GM12878 (cell line): ENCODE measurements at regions not wholly inside any gene's neighbourhood (a gene's known extent, or its start where the extent isn't known, plus 50 kb on each side); places are given as distances from the start of the nearest gene placed in this dataset.

Source experiments
- ATAC-seq: fragments of 200-7000 bp; cut with Tn5 transposase; 3 replicates; pipeline ENCODE4 v1.9.1; 2020; ENCODE audit warnings: mild to moderate bottlenecking, moderate library complexity
- BruUV-seq: library from RNA; stranded (reverse); fragments of 400-500 nt; replicated peaks from 2 replicates; lab custom pipeline; 2021; lab: Mats Ljungman, UMichigan
- CTCF ChIA-PET: fragments of 300-600 bp; sonication (Branson Sonifier 250); formaldehyde crosslinking; extraction: SDS; loops from one replicate; lab custom pipeline; 2021; ENCODE audit warnings: inconsistent platforms; lab: Yijun Ruan, JAX
- POLR2A ChIA-PET: fragments of 350-600 bp; formaldehyde crosslinking; extraction: SDS; loops from one replicate; lab custom pipeline; 2021; ENCODE audit warnings: inconsistent platforms; lab: Charles Lee
- RAD21 ChIA-PET: fragments of 300-600 bp; sonication (Branson Sonifier 250); formaldehyde crosslinking; loops from one replicate; lab custom pipeline; 2023; ENCODE audit warnings: antibody characterized with exemption; ENCODE audit not compliant: unreplicated experiment; lab: Charles Lee
- SMC1A ChIA-PET: fragments of 300-600 bp; sonication (Branson Sonifier 250); formaldehyde crosslinking; loops from one replicate; lab custom pipeline; 2023; ENCODE audit not compliant: unreplicated experiment, uncharacterized antibody; lab: Charles Lee
- DNase-seq: peaks from one replicate; pipeline ENCODE4 v3.0.0-alpha.2; 2011; ENCODE audit warnings: low read depth, low spot score
- FAIRE-seq: peaks from 3 replicates; lab custom pipeline; 2011; peaks lifted over from hg19 to GRCh38; lab: Jason Lieb, UNC
- H2AFZ ChIP-seq: 2 replicates; pipeline ENCODE4 v1.6.0; 2011; ENCODE audit warnings: low read depth, low read length, control low read depth; ENCODE audit not compliant: control insufficient read depth
- H3K27ac ChIP-seq: 2 replicates; pipeline ENCODE4 v1.5.1; 2011; ENCODE audit warnings: control low read depth; ENCODE audit not compliant: control insufficient read depth, insufficient read depth
- H3K27me3 ChIP-seq, 2 experiments: replicated peaks in 1 of 2; 2 replicates each; pipeline versions ENCODE4 v1.6.0 to v1.6.1; 2011; ENCODE audit warnings: low read length in 1 of 2; ENCODE audit not compliant: control insufficient read depth in 2 of 2, insufficient read depth in 2 of 2
- H3K36me3 ChIP-seq, 2 experiments: 2 replicates each; pipeline ENCODE4 v1.5.1; 2011; ENCODE audit warnings: low read length in 1 of 2; ENCODE audit not compliant: control insufficient read depth in 2 of 2, insufficient read depth in 2 of 2
- H3K4me1 ChIP-seq: 2 replicates; pipeline ENCODE4 v1.6.1; 2011; ENCODE audit warnings: mild to moderate bottlenecking, low read length, moderate library complexity, mixed read lengths; ENCODE audit not compliant: control insufficient read depth, insufficient read depth
- H3K4me2 ChIP-seq: 2 replicates; pipeline ENCODE4 v1.6.0; 2011; ENCODE audit warnings: control low read depth; ENCODE audit not compliant: control insufficient read depth, insufficient read depth
- H3K4me3 ChIP-seq: fragments of 200-600 bp; sonication (generic); 2 replicates; pipeline ENCODE4 v1.5.1; 2016
- H3K79me2 ChIP-seq: 2 replicates; pipeline ENCODE4 v1.6.0; 2011; ENCODE audit warnings: low read length; ENCODE audit not compliant: control insufficient read depth, insufficient read depth
- H3K9ac ChIP-seq: 2 replicates; pipeline ENCODE4 v1.8.0; 2011; ENCODE audit warnings: low read length, control low read depth, mixed read lengths; ENCODE audit not compliant: control insufficient read depth, insufficient read depth
- H3K9me3 ChIP-seq: replicated peaks from 3 replicates; pipeline ENCODE4 v1.5.1; 2011; ENCODE audit warnings: mild to moderate bottlenecking, low read length; ENCODE audit not compliant: control insufficient read depth, insufficient read depth
- H4K20me1 ChIP-seq: 2 replicates; pipeline ENCODE4 v1.6.0; 2011; ENCODE audit not compliant: control insufficient read depth, insufficient read depth
- EP300 ChIP-seq, 2 experiments: fragments of 150-350 bp in 1 of 2; IDR thresholded peaks; 2 replicates each; pipeline ENCODE4 v1.6.1; 2011 to 2012; ENCODE audit warnings: low read depth in 2 of 2, low read length in 2 of 2, borderline replicate concordance in 1 of 2, improper control_type of control experiment in 1 of 2, inconsistent platforms in 1 of 2; ENCODE audit not compliant: control insufficient read depth in 1 of 2
- ESRRA ChIP-seq: IDR thresholded peaks from 2 replicates; pipeline ENCODE4 v1.6.1; 2012; ENCODE audit warnings: mild to moderate bottlenecking, low read length, improper control_type of control experiment
- EZH2 ChIP-seq: IDR thresholded peaks from 2 replicates; pipeline ENCODE4 v1.6.1; 2012; ENCODE audit warnings: low read depth, mild to moderate bottlenecking, control low read depth, inconsistent platforms, low read length, borderline replicate concordance; ENCODE audit not compliant: control insufficient read depth
- GATAD2B ChIP-seq: fragments of 450-650 bp; conservative IDR thresholded peaks from 2 replicates; pipeline ENCODE4 v1.6.1; 2017; ENCODE audit warnings: low read depth, mild to moderate bottlenecking, moderate library complexity
- KDM1A ChIP-seq: fragments of 200-600 bp; sonication (generic); IDR thresholded peaks from 2 replicates; pipeline ENCODE4 v1.6.1; 2016; ENCODE audit warnings: borderline replicate concordance
- NRF1 ChIP-seq: conservative IDR thresholded peaks from 2 replicates; pipeline ENCODE4 v1.6.1; 2011; ENCODE audit warnings: mild to moderate bottlenecking, low read depth, low read length, improper control_type of control experiment
- whole genome bisulfite sequencing: methylation state at CpG from one replicate; pipeline ENCODE4 v1.1.6; 2016; ENCODE audit warnings: low lambda C conversion rate; ENCODE audit not compliant: insufficient replicate concordance, insufficient coverage; ENCODE audit errors: missing lambda C conversion rate; 5-methylcytosine and 5-hydroxymethylcytosine counted together
- in situ Hi-C: fragments of 300-500 bp; cut with MboI; formaldehyde crosslinking; loops from 9 replicates; pipeline ENCODE4 v1.14.3; 2018; ENCODE audit warnings: mixed read lengths
- intact Hi-C: fragments of 100-400 bp; cut with micrococcal nuclease; formaldehyde crosslinking; loops from one replicate; pipeline ENCODE4 v1.14.2; 2022; ENCODE audit not compliant: unreplicated experiment
- TF ChIP-seq, protein P1 (sequence below), 3 experiments: IDR thresholded peaks in 2 of 3; conservative IDR thresholded peaks in 1 of 3; 2 replicates each; pipeline ENCODE4 v1.5.1; 2011; ENCODE audit warnings: low read depth in 3 of 3, low read length in 3 of 3, mild to moderate bottlenecking in 3 of 3, control low read depth in 2 of 3, moderate library complexity in 2 of 3, inconsistent platforms in 1 of 3, mixed read lengths in 1 of 3; ENCODE audit not compliant: control insufficient read depth in 2 of 3, insufficient read depth in 1 of 3; ENCODE audit errors: extremely low read depth in 1 of 3
- TF ChIP-seq, protein P2 (sequence below): IDR thresholded peaks from 2 replicates; pipeline ENCODE4 v1.6.1; 2011; ENCODE audit warnings: low read depth, low read length, improper control_type of control experiment, borderline replicate concordance

DNA sequence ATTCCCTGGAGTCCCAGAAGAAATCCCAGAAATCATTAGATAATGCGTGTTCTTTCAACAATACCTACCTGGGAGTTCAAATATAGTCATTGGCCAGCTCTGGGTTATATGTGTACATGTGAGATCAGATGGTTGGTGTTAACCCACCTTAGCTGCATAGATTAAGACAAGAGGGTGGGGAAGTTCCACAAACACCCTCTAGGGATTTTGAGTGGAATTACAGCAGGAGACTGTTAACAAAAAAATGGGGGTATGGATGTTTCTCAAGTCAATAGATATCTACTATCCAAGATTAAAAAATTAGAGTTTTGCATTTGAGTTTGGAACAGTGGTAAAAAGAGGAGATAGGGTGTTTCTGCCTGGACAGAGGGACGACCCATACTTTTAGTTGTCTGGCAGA, 282.5 kb upstream of the CNTN3 start:
- ChIA-PET SMC1A (interaction anchor here (0.8 to 1.8 kb wide), 2 partner anchors 238 to 1777 kb away, joined by 3 read pairs; no protein-coding TSS in a partner anchor), CTCF (no interaction called here), RAD21 (no interaction called here), POLR2A (no interaction called here)
- Histone ChIP-seq H3K4me1 (no peaks in the 10 kb centered on the region), H3K9ac (no peak overlapping the region), H3K4me3 (no peak overlapping the region), H4K20me1 (no peaks in the 10 kb centered on the region), H3K27ac (no peak overlapping the region), H3K36me3 (no peaks in the 10 kb centered on the region), H3K9me3 (no peaks in the 10 kb centered on the region), H3K79me2 (no peaks in the 10 kb centered on the region), H3K27me3 (no peaks in the 10 kb centered on the region), H3K4me2 (no peak overlapping the region), H2AFZ (no peak overlapping the region)
- BruUV-seq, result no TSS peak
- no peak for DNase-seq
- in situ Hi-C loops (no loop called here), intact Hi-C loops (no loop called here)
- 0% methylated on average over 2 of the region's 2 CpGs for WGBS
- TF ChIP-seq, protein P1, sequence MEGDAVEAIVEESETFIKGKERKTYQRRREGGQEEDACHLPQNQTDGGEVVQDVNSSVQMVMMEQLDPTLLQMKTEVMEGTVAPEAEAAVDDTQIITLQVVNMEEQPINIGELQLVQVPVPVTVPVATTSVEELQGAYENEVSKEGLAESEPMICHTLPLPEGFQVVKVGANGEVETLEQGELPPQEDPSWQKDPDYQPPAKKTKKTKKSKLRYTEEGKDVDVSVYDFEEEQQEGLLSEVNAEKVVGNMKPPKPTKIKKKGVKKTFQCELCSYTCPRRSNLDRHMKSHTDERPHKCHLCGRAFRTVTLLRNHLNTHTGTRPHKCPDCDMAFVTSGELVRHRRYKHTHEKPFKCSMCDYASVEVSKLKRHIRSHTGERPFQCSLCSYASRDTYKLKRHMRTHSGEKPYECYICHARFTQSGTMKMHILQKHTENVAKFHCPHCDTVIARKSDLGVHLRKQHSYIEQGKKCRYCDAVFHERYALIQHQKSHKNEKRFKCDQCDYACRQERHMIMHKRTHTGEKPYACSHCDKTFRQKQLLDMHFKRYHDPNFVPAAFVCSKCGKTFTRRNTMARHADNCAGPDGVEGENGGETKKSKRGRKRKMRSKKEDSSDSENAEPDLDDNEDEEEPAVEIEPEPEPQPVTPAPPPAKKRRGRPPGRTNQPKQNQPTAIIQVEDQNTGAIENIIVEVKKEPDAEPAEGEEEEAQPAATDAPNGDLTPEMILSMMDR (IDR thresholded peaks at IDR 0.05 in 2 of 3, conservative IDR thresholded peaks at IDR 0.05 in 1 of 3; ENCODE audit: control insufficient read depth in 2 of 3, extremely low read depth in 1 of 3, insufficient read depth in 1 of 3, low read depth in 3 of 3, low read length in 3 of 3), result peak in 1 of 3 experiments; percentile 22; a peak in 2 of 6 replicates
- TF ChIP-seq EZH2, result no peak
- ATAC-seq, result peak; percentile 63
- FAIRE-seq, result no peak

DNA sequence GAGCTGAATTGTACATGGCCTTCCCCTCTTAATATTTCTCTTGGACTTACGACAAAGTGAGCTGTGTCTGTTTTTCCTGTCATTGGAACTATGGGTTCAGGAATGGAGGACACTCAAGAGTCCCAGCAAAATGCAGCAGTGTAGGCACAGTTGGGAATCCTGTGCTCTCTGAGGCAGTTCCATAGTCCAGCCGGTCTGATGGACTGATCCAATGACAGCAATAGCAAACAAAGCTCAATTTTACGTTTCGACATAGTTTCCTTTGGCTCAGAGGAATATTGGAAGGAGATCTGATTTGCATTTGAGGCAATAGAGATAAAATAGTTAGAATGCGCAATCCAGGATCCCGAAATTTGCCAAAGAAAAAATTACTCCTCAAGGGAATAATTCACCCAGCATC, 276.9 kb upstream of the CNTN3 start:
- no peak for FAIRE-seq
- ChIA-PET RAD21 (no interaction called here), POLR2A (no interaction called here), SMC1A (no interaction called here), CTCF (no interaction called here)
- Histone ChIP-seq H2AFZ (no peak overlapping the region), H3K9me3 (no peaks in the 10 kb centered on the region), H3K4me2 (no peak overlapping the region), H3K27me3 (no peaks in the 10 kb centered on the region), H3K27ac (no peak overlapping the region), H3K9ac (no peak overlapping the region), H3K4me1 (no peaks in the 10 kb centered on the region), H3K4me3 (no peak overlapping the region), H3K36me3 (no peaks in the 10 kb centered on the region), H3K79me2 (no peaks in the 10 kb centered on the region), H4K20me1 (no peaks in the 10 kb centered on the region)
- TF ChIP-seq EP300 (IDR thresholded peaks at IDR 0.05; ENCODE audit: borderline replicate concordance in 1 of 2, control insufficient read depth in 1 of 2, low read depth in 2 of 2, low read length in 2 of 2), result no peak
- TF ChIP-seq, protein P2, sequence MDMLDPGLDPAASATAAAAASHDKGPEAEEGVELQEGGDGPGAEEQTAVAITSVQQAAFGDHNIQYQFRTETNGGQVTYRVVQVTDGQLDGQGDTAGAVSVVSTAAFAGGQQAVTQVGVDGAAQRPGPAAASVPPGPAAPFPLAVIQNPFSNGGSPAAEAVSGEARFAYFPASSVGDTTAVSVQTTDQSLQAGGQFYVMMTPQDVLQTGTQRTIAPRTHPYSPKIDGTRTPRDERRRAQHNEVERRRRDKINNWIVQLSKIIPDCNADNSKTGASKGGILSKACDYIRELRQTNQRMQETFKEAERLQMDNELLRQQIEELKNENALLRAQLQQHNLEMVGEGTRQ, result no peak
- no peak for TF ChIP-seq KDM1A
- TF ChIP-seq NRF1, result no peak
- TF ChIP-seq ESRRA, result no peak
- no peak for TF ChIP-seq GATAD2B
- in situ Hi-C loops, result no loop called here
- DNase-seq, result no peak
- no TSS peak for BruUV-seq
- intact Hi-C loops, result no loop called here
- ATAC-seq, result no peak
- 21% methylated on average over 6 of the region's 6 CpGs for WGBS
